OCI-LY7 (cell line): ENCODE measurements at regions not wholly inside any gene's neighbourhood (a gene's known extent, or its start where the extent isn't known, plus 50 kb on each side); places are given as distances from the start of the nearest gene placed in this dataset.

Experiments
- BruUV-seq: library from RNA; stranded (reverse); fragments of 400-500 nt; replicated peaks from 2 replicates; lab custom pipeline; 2021; lab: Mats Ljungman, UMichigan
- CTCF ChIA-PET: fragments of 300-600 bp; sonication (Branson Sonifier 250); formaldehyde crosslinking; loops from one replicate; lab custom pipeline; 2022; ENCODE audit warnings: antibody characterized with exemption; ENCODE audit not compliant: unreplicated experiment; lab: Charles Lee
- POLR2A ChIA-PET: fragments of 300-600 bp; sonication (Branson Sonifier 250); formaldehyde crosslinking; loops from one replicate; lab custom pipeline; 2022; ENCODE audit warnings: antibody characterized with exemption; lab: Charles Lee
- DNase-seq: peaks from one replicate; pipeline ENCODE4 v3.0.0-alpha.2; 2015; ENCODE audit warnings: low spot score
- H2AFZ ChIP-seq: fragments of 200-600 bp; sonication (generic), shearing (Covaris generic); 2 replicates; pipeline ENCODE4 v1.6.1; 2014; ENCODE audit warnings: mild to moderate bottlenecking, antibody characterized with exemption, low read length, moderate library complexity
- H3K27ac ChIP-seq: fragments of 200-600 bp; sonication (generic); 2 replicates; pipeline ENCODE4 v1.5.1; 2014; ENCODE audit warnings: mixed run types, low read depth, mild to moderate bottlenecking, moderate library complexity, low read length, inconsistent platforms; ENCODE audit not compliant: poor library complexity, severe bottlenecking
- H3K36me3 ChIP-seq: fragments of 200-600 bp; sonication (generic); 2 replicates; pipeline ENCODE4 v1.6.1; 2014; ENCODE audit warnings: mild to moderate bottlenecking, antibody characterized with exemption, low read length, moderate library complexity, mixed read lengths; ENCODE audit not compliant: insufficient read depth
- H3K4me1 ChIP-seq: fragments of 200-600 bp; sonication (generic); 2 replicates; pipeline ENCODE4 v1.5.1; 2014; ENCODE audit warnings: mild to moderate bottlenecking, low read length; ENCODE audit not compliant: insufficient read depth, poor library complexity, severe bottlenecking
- H3K4me2 ChIP-seq: fragments of 200-600 bp; sonication (generic); 2 replicates; pipeline ENCODE4 v1.6.1; 2014; ENCODE audit warnings: mild to moderate bottlenecking, low read length
- H3K4me3 ChIP-seq: fragments of 200-600 bp; sonication (generic); 2 replicates; pipeline ENCODE4 v1.5.1; 2014; ENCODE audit warnings: mild to moderate bottlenecking, low read depth, low read length; ENCODE audit not compliant: poor library complexity, severe bottlenecking
- H3K79me2 ChIP-seq: fragments of 200-600 bp; sonication (generic); 2 replicates; pipeline ENCODE4 v1.6.1; 2016; ENCODE audit warnings: low read depth, mild to moderate bottlenecking, low read length, moderate library complexity, mixed read lengths; ENCODE audit not compliant: insufficient read depth
- H3K9me2 ChIP-seq: fragments of 200-600 bp; sonication (generic); 2 replicates; pipeline ENCODE4 v1.6.1; 2016; ENCODE audit warnings: mild to moderate bottlenecking, low read length, mixed read lengths; ENCODE audit not compliant: insufficient read depth
- H3K9me3 ChIP-seq: fragments of 200-600 bp; sonication (generic); 2 replicates; pipeline ENCODE4 v1.6.1; 2014; ENCODE audit warnings: mild to moderate bottlenecking, mixed run types, low read length, mixed read lengths
- H4K20me1 ChIP-seq: fragments of 200-600 bp; sonication (generic); 2 replicates; pipeline ENCODE4 v1.6.1; 2014; ENCODE audit warnings: mild to moderate bottlenecking, antibody characterized with exemption, low read length, moderate library complexity, mixed read lengths; ENCODE audit not compliant: insufficient read depth
- EZH2phosphoT487 ChIP-seq: fragments of 200-600 bp; sonication (generic); IDR thresholded peaks from 2 replicates; pipeline ENCODE4 v1.6.1; 2018; ENCODE audit warnings: low read depth, borderline replicate concordance, mild to moderate bottlenecking, mixed run types, antibody characterized with exemption, low read length, moderate library complexity, mixed read lengths
- intact Hi-C: fragments of 100-400 bp; cut with micrococcal nuclease; formaldehyde crosslinking; loops from one replicate; pipeline ENCODE4 v1.10.0; 2022; ENCODE audit not compliant: unreplicated experiment
- TF ChIP-seq, protein P1 (sequence below): fragments of 200-600 bp; sonication (generic); conservative IDR thresholded peaks from 2 replicates; pipeline ENCODE4 v1.5.1; 2014; ENCODE audit warnings: mild to moderate bottlenecking, antibody characterized with exemption, low read length, moderate library complexity, mixed read lengths

DNA sequence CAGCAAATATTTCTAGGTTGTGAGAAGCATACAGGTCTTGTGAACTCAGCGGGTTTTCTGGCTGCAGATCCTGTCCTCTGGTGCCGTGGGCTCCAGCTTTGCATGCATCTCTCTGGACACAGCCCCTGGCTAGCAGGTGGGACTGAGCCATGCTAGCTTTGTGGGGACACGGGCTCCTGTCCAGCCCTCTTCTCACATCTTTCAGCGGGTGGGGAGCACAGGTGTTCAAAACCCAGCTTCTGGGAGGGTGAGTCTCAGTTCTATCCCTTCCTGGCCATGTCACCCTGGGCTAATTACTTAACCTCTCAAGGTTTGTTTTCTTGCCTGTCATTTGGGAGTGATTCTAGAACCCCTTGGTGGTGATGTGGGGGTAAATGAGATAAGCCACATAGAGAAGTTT is 162.3 kb downstream of the ICE1 start:
- Histone ChIP-seq H3K9me2 (no peaks in the 10 kb centered on the region), H3K4me1 (no peaks in the 10 kb centered on the region), H3K79me2 (no peaks in the 10 kb centered on the region), H3K27ac (no peak overlapping the region), H4K20me1 (no peaks in the 10 kb centered on the region), H3K4me3 (no peak overlapping the region), H3K9me3 (no peaks in the 10 kb centered on the region), H3K36me3 (no peaks in the 10 kb centered on the region), H2AFZ (no peak overlapping the region), H3K4me2 (no peak overlapping the region)
- ChIA-PET CTCF (no interaction called here), POLR2A (interaction anchor here (0.5 kb wide), 1 partner anchor 34 kb away, joined by 3 read pairs; no protein-coding TSS in a partner anchor)
- intact Hi-C loops = no loop called here
- no TSS peak for BruUV-seq
- TF ChIP-seq EZH2phosphoT487 = no peak
- TF ChIP-seq, protein P1, sequence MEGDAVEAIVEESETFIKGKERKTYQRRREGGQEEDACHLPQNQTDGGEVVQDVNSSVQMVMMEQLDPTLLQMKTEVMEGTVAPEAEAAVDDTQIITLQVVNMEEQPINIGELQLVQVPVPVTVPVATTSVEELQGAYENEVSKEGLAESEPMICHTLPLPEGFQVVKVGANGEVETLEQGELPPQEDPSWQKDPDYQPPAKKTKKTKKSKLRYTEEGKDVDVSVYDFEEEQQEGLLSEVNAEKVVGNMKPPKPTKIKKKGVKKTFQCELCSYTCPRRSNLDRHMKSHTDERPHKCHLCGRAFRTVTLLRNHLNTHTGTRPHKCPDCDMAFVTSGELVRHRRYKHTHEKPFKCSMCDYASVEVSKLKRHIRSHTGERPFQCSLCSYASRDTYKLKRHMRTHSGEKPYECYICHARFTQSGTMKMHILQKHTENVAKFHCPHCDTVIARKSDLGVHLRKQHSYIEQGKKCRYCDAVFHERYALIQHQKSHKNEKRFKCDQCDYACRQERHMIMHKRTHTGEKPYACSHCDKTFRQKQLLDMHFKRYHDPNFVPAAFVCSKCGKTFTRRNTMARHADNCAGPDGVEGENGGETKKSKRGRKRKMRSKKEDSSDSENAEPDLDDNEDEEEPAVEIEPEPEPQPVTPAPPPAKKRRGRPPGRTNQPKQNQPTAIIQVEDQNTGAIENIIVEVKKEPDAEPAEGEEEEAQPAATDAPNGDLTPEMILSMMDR = no peak
- DNase-seq = no peak

DNA sequence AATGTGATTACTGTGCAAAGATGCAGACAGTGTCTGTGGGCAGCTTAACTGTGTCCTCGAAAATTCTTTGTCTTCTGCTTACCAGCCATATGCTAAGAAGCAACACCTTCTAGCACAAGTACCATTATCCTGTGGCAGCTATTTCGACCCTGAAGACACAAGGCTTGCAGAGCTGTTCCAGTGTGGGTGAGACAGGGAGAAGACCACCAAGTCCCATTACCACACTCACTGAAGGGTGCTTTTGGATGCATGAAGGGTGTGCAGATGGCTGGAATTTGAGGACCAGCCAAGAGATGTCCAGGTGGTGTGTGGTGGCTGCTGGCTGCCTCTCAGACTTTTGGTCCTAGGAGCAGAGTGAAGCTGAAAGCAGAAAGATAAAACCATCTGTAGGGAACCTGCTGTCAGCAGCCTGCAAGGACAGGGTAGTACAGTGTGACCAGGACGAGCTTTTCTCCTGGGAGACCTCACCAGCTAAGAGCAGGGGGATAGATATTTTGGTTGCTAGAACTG is 161.8 kb downstream of the ICE1 start:
- Histone ChIP-seq H2AFZ (no peak overlapping the region), H3K4me1 (no peaks in the 10 kb centered on the region), H3K9me2 (no peaks in the 10 kb centered on the region), H3K27ac (no peak overlapping the region), H3K4me3 (no peak overlapping the region), H3K79me2 (no peaks in the 10 kb centered on the region), H3K9me3 (no peaks in the 10 kb centered on the region), H3K4me2 (no peak overlapping the region), H3K36me3 (no peaks in the 10 kb centered on the region), H4K20me1 (no peaks in the 10 kb centered on the region)
- intact Hi-C loops = no loop called here
- POLR2A ChIA-PET = no interaction called here
- CTCF ChIA-PET = no interaction called here
- DNase-seq = no peak
- TF ChIP-seq, protein P1 = no peak
- no peak for TF ChIP-seq EZH2phosphoT487
- no TSS peak for BruUV-seq

DNA sequence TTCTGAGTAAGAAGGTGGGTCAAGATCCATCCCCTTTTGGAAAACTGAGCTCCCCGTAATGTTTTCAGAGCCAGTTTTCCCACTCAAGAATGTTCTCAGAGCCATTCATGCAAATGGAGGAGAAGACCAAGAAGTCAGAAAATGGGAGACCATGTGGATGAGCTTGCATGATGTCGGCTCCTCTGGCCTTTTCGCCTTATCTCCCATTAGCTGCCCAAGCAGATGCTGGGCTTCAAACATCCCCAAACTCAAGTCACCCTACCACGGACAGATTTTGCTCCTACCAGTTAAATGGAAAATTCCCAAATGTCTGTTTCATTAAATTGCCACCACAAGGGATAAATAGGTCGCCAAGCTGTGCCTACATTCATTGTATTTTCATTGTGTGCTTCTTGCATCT is 161.4 kb downstream of the ICE1 start:
- Histone ChIP-seq H3K36me3 (no peaks in the 10 kb centered on the region), H4K20me1 (no peaks in the 10 kb centered on the region), H3K27ac (no peak overlapping the region), H3K79me2 (no peaks in the 10 kb centered on the region), H3K4me2 (no peak overlapping the region), H3K4me1 (no peaks in the 10 kb centered on the region), H3K4me3 (no peak overlapping the region), H3K9me3 (no peaks in the 10 kb centered on the region), H3K9me2 (no peaks in the 10 kb centered on the region), H2AFZ (no peak overlapping the region)
- intact Hi-C loops = no loop called here
- ChIA-PET POLR2A (no interaction called here), CTCF (no interaction called here)
- no peak for DNase-seq
- BruUV-seq = no TSS peak
- TF ChIP-seq, protein P1 = no peak
- no peak for TF ChIP-seq EZH2phosphoT487
